ENCODE measurements at regions not wholly inside any gene's neighbourhood (a gene's known extent, or its start where the extent isn't known, plus 50 kb on each side); places are given as distances from the start of the nearest gene placed in this dataset.
A peak's percentile ranks its signal among the peaks of the same experiment; 100 is the strongest.

DNA sequence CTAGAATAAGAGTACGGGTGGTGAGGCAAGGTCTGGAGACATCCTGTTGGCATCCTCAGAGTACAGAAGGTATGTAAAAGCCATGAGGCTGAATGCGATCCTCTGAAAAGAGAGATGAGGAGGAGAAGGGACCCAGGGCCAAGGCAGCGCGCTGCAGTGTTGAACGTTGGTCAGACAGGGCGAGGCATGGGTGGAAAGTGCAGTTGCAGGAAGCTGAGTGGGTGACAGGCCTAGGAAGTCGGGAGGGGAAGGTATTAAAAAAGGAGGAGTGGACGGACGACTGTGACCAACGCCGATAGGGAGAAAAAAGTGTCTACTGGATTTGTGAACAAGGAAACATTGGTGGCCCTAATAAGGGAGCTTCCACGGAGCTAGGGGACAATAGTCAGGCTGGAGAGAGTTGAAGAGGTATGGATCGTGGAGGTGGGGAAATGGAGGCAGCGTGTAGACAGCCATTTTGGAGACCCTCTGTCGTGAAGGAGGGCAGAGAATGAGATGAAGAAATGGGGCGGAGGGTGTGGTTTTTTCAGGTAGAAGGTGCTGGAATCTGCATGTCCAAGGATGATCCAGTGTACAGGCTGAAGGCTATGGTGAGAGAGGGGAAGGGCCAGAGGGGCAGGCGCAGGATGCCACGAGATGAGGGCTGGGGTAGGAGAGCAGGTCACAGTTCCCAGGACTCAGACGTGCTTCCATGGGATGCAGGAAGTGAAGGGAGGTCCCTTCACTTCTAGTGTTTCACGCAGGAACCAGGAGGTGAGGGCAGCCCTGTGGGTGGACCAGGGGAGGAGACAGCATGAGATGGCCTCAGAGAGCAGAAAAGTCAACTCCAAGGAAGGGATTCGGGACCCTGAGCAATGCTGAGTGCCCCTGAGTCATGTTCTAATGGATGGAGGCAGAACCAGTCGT lies 115.9 kb downstream of the ASB7 start:
- H3K4me1 ChIP-seq (ENCODE audit: control insufficient read depth in 2 of 2, insufficient read depth in 2 of 2, low read length in 1 of 2), result peaks cover 5 to 17% of the 10 kb centered on the region in 2 donors
- peak overlapping the region; percentile 28 to 76 for H3K27ac ChIP-seq (ENCODE audit: low read depth in 2 of 2, low read length in 1 of 2)
- WGBS, 2 donors, result 81 to 83% methylated on average over 22 of the region's 22 CpGs

DNA sequence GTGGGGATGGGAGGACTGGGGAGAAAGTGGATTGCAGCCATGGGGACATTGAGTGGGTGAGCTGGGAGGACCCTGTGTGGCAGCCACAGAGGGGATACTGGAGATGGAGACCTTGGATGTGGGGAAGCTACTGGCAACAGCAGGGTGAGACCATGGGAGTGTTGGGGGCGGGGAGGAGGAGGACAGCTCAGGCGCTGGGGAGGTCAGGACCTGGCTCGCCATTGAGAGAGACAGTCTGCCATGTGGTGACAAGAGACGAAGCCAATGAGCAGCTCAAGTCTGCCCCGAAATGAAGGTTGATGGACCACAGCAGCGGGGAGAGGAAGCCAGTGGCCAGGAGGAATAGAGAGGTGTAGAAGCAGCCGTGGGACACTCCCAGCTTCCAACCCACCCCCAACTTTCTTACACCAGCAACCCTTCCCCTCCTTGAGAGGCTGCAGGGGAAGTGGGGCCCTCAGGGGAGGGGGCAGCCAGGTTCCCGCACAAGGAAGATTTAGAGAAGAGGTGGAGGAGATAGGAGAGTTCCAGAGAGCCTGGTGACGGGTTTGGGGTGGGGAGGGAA lies 118.1 kb downstream of the ASB7 start:
- WGBS, 2 donors, result 82 to 84% methylated on average over 8 to 9 of the region's 9 CpGs

More for the DNA sequence above, 115.9 kb downstream of the ASB7 start:
- Histone ChIP-seq H3K36me3 (ENCODE audit: control insufficient read depth in 2 of 2, insufficient read depth in 2 of 2, low read length in 1 of 2) (no peaks in the 10 kb centered on the region), H3K9me3 (ENCODE audit: control insufficient read depth in 2 of 2, insufficient read depth in 1 of 2, low read depth in 1 of 2, low read length in 1 of 2) (no peaks in the 10 kb centered on the region), H3K4me3 (ENCODE audit: low read depth in 1 of 2, low read length in 2 of 2) (peak overlapping the region in 1 of 2 donors; percentile 4), H3K27me3 (ENCODE audit: control insufficient read depth in 1 of 2, insufficient read depth in 2 of 2, low read length in 2 of 2) (no peaks in the 10 kb centered on the region)

DNA sequence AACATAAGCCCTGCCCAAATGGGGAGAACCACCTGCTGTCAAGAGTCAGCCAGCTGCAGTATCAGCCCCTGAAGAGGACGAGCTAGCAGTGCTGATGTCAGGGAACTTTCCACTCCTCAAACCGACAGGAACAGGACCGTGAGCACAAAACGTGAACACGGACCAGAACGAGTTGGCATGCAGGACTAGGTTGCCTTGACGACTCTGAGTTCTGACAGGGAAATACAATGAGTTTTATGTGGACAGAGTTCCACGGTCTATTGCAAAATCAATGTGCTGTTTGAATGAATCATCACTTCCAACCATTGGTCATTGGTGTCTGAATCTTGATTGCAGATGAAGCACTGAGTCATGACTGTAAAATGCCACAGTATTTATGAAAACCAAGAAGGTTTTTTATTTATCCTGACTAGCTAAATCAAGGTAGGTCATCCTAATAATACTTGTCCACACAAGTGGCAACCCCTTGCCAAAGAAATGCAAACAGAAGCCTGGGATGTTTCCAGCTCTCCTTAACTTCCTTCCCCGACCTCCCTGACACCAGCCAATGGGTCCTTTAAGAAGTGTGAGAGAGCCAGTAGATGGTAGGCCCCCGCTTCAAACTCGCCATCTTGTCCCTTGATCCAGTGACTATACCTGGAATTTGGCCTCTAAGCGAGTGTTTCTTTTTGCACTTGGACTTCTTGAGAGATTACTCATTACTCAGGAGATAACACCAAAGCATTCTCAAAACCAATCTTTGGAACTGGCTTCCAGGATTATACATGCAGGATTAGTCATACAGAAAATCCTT lies 119.6 kb downstream of the ASB7 start:
- Histone ChIP-seq H3K9me3 (ENCODE audit: control insufficient read depth in 2 of 2, insufficient read depth in 1 of 2, low read depth in 1 of 2, low read length in 1 of 2) (no peaks in the 10 kb centered on the region), H3K4me3 (ENCODE audit: low read depth in 1 of 2, low read length in 2 of 2) (no peak overlapping the region), H3K27ac (ENCODE audit: low read depth in 2 of 2, low read length in 1 of 2) (peak overlapping the region; percentile 97 to 99), H3K4me1 (ENCODE audit: control insufficient read depth in 2 of 2, insufficient read depth in 2 of 2, low read length in 1 of 2) (peaks cover 5 to 11% of the 10 kb centered on the region in 2 donors), H3K36me3 (ENCODE audit: control insufficient read depth in 2 of 2, insufficient read depth in 2 of 2, low read length in 1 of 2) (no peaks in the 10 kb centered on the region), H3K27me3 (ENCODE audit: control insufficient read depth in 1 of 2, insufficient read depth in 2 of 2, low read length in 2 of 2) (no peaks in the 10 kb centered on the region)
- 32% methylated on average over 12 of the region's 12 CpGs for WGBS, 2 donors

More for the DNA sequence above, 118.1 kb downstream of the ASB7 start:
- Histone ChIP-seq H3K27me3 (ENCODE audit: control insufficient read depth in 1 of 2, insufficient read depth in 2 of 2, low read length in 2 of 2) (no peaks in the 10 kb centered on the region), H3K27ac (ENCODE audit: low read depth in 2 of 2, low read length in 1 of 2) (peak overlapping the region; percentile 75 to 84), H3K9me3 (ENCODE audit: control insufficient read depth in 2 of 2, insufficient read depth in 1 of 2, low read depth in 1 of 2, low read length in 1 of 2) (no peaks in the 10 kb centered on the region), H3K4me3 (ENCODE audit: low read depth in 1 of 2, low read length in 2 of 2) (peak overlapping the region; percentile 4 to 17), H3K36me3 (ENCODE audit: control insufficient read depth in 2 of 2, insufficient read depth in 2 of 2, low read length in 1 of 2) (no peaks in the 10 kb centered on the region), H3K4me1 (ENCODE audit: control insufficient read depth in 2 of 2, insufficient read depth in 2 of 2, low read length in 1 of 2) (peaks cover 3 to 11% of the 10 kb centered on the region in 2 donors)

DNA sequence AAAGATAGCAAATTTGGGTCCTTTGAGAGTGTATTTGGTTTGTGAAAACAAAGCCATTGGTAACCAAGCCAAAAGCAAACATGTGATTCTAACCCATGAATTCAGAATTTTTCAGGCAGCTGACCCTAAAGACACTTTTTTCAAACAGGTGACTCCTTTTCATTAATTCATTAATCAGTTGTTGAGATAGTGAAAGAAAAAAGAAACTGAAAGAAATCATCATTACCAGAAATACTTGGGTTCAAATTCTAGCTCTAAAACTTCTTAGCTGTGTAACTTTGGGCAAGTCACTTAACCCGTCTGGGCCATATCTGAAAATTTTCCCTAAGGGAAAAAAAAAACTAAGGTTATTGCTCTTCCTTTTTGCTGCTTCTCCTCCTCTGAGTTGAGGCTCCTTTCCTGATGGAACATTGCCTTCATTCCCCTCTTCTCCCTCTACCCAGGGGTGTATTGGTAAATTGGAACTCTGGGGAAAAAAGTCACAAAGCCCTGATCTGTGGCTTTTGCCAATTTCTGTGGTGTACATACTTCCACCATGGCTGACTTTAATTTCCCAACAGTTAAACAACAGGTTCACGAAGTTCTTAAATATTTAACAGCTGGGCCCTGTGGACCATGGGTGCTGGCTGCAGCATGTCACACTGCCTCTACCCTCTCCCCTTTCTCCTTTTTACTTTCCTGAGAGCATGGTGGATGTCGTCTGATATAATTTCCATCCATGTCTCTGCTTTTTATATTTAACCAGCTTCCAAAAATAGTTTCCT lies 120.3 kb downstream of the ASB7 start:
- Histone ChIP-seq H3K27ac (ENCODE audit: low read depth in 2 of 2, low read length in 1 of 2) (peak overlapping the region; percentile 81 to 82), H3K27me3 (ENCODE audit: control insufficient read depth in 1 of 2, insufficient read depth in 2 of 2, low read length in 2 of 2) (no peaks in the 10 kb centered on the region), H3K4me3 (ENCODE audit: low read depth in 1 of 2, low read length in 2 of 2) (no peak overlapping the region), H3K4me1 (ENCODE audit: control insufficient read depth in 2 of 2, insufficient read depth in 2 of 2, low read length in 1 of 2) (peaks cover 7 to 11% of the 10 kb centered on the region in 2 donors), H3K36me3 (ENCODE audit: control insufficient read depth in 2 of 2, insufficient read depth in 2 of 2, low read length in 1 of 2) (no peaks in the 10 kb centered on the region), H3K9me3 (ENCODE audit: control insufficient read depth in 2 of 2, insufficient read depth in 1 of 2, low read depth in 1 of 2, low read length in 1 of 2) (no peaks in the 10 kb centered on the region)
- WGBS, 2 donors, result 56 to 59% methylated on average over 3 of the region's 3 CpGs

DNA sequence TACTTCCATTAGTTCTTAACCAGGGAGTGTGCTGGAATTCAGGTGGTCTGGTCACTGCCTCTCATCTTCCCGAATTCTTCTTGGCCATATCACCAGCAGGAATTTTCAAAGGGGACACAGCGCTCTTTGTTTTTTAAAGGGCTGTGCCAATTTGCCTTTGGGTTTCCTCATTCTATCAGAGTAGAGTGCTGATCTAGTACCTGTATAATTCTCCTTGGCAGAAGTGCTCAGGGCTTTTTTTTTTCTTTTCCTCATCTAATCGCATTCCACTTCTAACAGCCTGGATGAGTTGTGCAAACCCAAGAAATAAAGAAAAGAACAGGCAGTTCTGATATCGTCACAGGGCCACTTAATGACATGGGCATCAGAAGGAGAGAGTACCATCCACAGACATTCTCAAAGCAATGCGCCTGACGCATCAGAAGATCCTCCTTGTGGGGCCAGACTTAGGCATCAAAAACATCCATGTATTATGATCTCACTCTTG lies 121.0 kb downstream of the ASB7 start:
- Histone ChIP-seq H3K27me3 (ENCODE audit: control insufficient read depth in 1 of 2, insufficient read depth in 2 of 2, low read length in 2 of 2) (no peaks in the 10 kb centered on the region), H3K4me1 (ENCODE audit: control insufficient read depth in 2 of 2, insufficient read depth in 2 of 2, low read length in 1 of 2) (peaks cover 7 to 11% of the 10 kb centered on the region in 2 donors), H3K27ac (ENCODE audit: low read depth in 2 of 2, low read length in 1 of 2) (peak overlapping the region in 1 of 2 donors; percentile 69), H3K4me3 (ENCODE audit: low read depth in 1 of 2, low read length in 2 of 2) (no peak overlapping the region), H3K36me3 (ENCODE audit: control insufficient read depth in 2 of 2, insufficient read depth in 2 of 2, low read length in 1 of 2) (no peaks in the 10 kb centered on the region), H3K9me3 (ENCODE audit: control insufficient read depth in 2 of 2, insufficient read depth in 1 of 2, low read depth in 1 of 2, low read length in 1 of 2) (no peaks in the 10 kb centered on the region)
- 61 to 70% methylated on average over 6 of the region's 6 CpGs for WGBS, 2 donors

DNA sequence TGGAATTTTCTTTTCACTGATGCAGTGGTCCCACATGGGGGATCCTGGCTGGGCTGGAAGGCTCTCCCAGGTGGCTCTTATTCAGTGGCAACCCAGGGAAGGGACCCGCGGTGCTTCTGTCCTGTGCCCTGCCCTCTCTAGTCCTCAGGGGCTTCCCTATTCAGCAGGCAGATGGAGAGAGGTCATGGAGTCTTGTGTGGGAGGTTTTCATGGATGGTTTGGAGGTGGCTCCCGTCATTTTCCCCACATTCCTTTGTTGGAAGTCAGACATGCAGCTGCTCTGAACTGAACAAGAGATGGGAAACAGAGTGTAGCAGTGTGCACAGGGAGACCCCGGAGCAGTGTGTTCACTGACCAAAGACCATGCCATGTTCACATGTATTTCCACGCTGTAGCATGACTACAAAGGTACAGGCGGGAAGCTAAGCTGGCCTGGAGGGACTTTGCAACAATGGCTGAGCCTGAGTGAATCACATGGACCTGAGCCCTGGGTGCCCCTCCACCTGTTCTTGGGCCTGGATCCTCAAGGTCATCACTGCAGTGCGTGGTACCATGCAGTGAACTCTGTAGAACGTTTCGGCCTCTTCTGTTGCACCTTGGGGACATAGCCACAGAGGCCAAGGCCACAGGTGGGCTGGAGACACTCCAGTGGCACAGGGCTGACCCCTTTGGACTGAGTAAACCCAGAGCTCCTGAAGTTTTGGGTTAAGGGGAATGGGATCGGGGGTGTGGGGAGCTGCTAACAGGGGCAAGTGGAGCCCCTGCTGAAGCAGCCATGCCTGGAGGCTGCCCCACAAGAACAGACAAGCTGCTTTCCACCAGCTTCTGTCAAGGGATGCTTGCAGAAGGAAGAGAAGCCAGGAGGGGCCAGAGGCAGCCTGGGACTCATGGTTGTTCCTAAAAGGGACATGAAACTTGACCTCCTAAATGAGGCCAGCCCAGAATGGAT lies 123.0 kb downstream of the ASB7 start:
- H3K27me3 ChIP-seq (ENCODE audit: control insufficient read depth in 1 of 2, insufficient read depth in 2 of 2, low read length in 2 of 2), result no peaks in the 10 kb centered on the region
- no peaks in the 10 kb centered on the region for H3K36me3 ChIP-seq (ENCODE audit: control insufficient read depth in 2 of 2, insufficient read depth in 2 of 2, low read length in 1 of 2)
- no peak overlapping the region for H3K27ac ChIP-seq (ENCODE audit: low read depth in 2 of 2, low read length in 1 of 2)
- H3K4me1 ChIP-seq (ENCODE audit: control insufficient read depth in 2 of 2, insufficient read depth in 2 of 2, low read length in 1 of 2), result peaks cover 7 to 10% of the 10 kb centered on the region in 2 donors
- H3K9me3 ChIP-seq (ENCODE audit: control insufficient read depth in 2 of 2, insufficient read depth in 1 of 2, low read depth in 1 of 2, low read length in 1 of 2), result no peaks in the 10 kb centered on the region
- WGBS, 2 donors, result 77 to 79% methylated on average over 10 of the region's 10 CpGs
- no peak overlapping the region for H3K4me3 ChIP-seq (ENCODE audit: low read depth in 1 of 2, low read length in 2 of 2)

DNA sequence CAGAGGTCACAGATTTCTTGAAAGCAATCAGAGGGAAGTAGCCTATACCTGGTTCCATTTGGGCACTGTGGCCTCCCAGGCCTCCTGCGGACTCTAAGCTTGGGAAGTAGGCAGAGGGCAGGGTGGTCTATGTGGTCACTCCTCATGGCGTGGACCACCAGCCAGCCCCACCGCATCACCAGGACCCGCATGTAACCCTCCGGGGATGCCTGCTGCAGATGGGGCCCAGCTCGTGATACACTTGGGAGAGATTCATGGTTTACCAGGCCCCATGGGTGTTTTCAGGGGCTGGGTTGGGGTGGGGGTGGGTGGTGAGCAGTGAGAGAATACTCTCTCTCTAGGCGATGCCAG lies 123.7 kb downstream of the ASB7 start:
- H3K27me3 ChIP-seq (ENCODE audit: control insufficient read depth in 1 of 2, insufficient read depth in 2 of 2, low read length in 2 of 2), result no peaks in the 10 kb centered on the region
- H3K9me3 ChIP-seq (ENCODE audit: control insufficient read depth in 2 of 2, insufficient read depth in 1 of 2, low read depth in 1 of 2, low read length in 1 of 2), result no peaks in the 10 kb centered on the region
- H3K4me3 ChIP-seq (ENCODE audit: low read depth in 1 of 2, low read length in 2 of 2), result no peak overlapping the region
- no peaks in the 10 kb centered on the region for H3K36me3 ChIP-seq (ENCODE audit: control insufficient read depth in 2 of 2, insufficient read depth in 2 of 2, low read length in 1 of 2)
- peaks cover 4 to 5% of the 10 kb centered on the region in 2 donors for H3K4me1 ChIP-seq (ENCODE audit: control insufficient read depth in 2 of 2, insufficient read depth in 2 of 2, low read length in 1 of 2)
- H3K27ac ChIP-seq (ENCODE audit: low read depth in 2 of 2, low read length in 1 of 2), result no peak overlapping the region
- WGBS, 2 donors, result 94% methylated on average over 7 of the region's 7 CpGs

DNA sequence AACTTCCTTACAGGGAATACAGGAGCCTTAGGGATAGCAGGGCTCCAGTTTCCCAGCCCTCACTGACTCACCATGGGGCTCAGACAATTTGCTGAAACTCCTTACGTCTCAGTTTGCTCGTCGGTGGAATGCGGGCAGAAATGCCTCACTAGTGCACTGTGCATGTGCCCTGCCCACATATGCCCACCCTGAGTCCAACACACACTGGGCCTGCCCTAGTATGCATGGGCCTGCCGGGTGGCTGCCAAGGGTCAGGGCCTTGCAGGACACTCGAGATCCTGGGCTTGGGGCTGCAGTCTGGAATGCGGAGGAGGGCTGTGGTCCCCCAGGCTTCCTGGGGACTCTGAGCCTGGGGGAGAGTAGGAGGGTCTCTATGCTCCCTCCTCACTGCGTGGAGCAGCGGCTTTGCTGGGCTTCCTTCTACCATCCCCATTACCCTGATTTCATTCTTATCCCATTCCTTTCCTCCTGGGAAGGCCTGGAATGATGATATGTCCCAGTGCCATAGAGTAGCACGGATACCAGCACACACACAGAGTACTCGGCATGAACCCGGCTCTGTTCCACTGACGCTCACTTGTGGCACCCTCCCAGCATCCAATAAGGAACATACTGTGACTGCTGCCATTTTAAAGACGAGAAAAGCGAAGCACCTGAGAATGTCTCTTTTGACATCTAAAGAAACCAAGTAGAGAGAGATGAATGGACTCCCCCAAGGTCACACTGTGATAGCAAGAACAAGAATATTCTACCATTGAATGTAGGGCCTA lies 124.2 kb downstream of the ASB7 start:
- H3K4me3 ChIP-seq (ENCODE audit: low read depth in 1 of 2, low read length in 2 of 2), result no peak overlapping the region
- 87 to 88% methylated on average over 15 of the region's 15 CpGs for WGBS, 2 donors
- H3K36me3 ChIP-seq (ENCODE audit: control insufficient read depth in 2 of 2, insufficient read depth in 2 of 2, low read length in 1 of 2), result no peaks in the 10 kb centered on the region
- no peak overlapping the region for H3K27ac ChIP-seq (ENCODE audit: low read depth in 2 of 2, low read length in 1 of 2)
- H3K27me3 ChIP-seq (ENCODE audit: control insufficient read depth in 1 of 2, insufficient read depth in 2 of 2, low read length in 2 of 2), result no peaks in the 10 kb centered on the region
- H3K4me1 ChIP-seq (ENCODE audit: control insufficient read depth in 2 of 2, insufficient read depth in 2 of 2, low read length in 1 of 2), result peaks cover 4 to 7% of the 10 kb centered on the region in 2 donors
- no peaks in the 10 kb centered on the region for H3K9me3 ChIP-seq (ENCODE audit: control insufficient read depth in 2 of 2, insufficient read depth in 1 of 2, low read depth in 1 of 2, low read length in 1 of 2)

Measured in esophagus (tissue), 2 donors.